Pancreas (tissue), 10 donors: ENCODE measurements at regions not wholly inside any gene's neighbourhood (a gene's known extent, or its start where the extent isn't known, plus 50 kb on each side); places are given as distances from the start of the nearest gene placed in this dataset.

Experiments
- ATAC-seq, 4 donors: fragments of 200-7000 bp; cut with Tn5 transposase; one replicate each; pipeline versions ENCODE4 v1.8.0 to v1.9.1; 2020; ENCODE audit warnings: mild to moderate bottlenecking in 4 of 4, moderate library complexity in 4 of 4
- DNase-seq, 6 donors: peaks; one replicate each; pipeline ENCODE4 v3.0.0-alpha.2; 2020
- FAIRE-seq: peaks from 2 replicates; lab custom pipeline; 2012; peaks lifted over from hg19 to GRCh38; lab: Jason Lieb, UNC
- H3K27ac ChIP-seq, 4 donors: fragments of 200-600 bp; sonication (generic); 1 replicate in 3 of 4; 2 replicates in 1 of 4; pipeline versions ENCODE4 v1.5.0 to v1.8.0; 2020
- H3K27me3 ChIP-seq, 4 donors: fragments of 200-600 bp; one replicate each; pipeline ENCODE4 v1.8.0; 2021
- H3K36me3 ChIP-seq, 3 donors: fragments of 200-600 bp; sonication (generic) in 1 of 3; one replicate each; pipeline versions ENCODE4 v1.5.0 to v1.8.0; 2020 to 2021
- H3K4me1 ChIP-seq, 3 donors: fragments of 200-600 bp; one replicate each; pipeline ENCODE4 v1.8.0; 2021
- H3K4me3 ChIP-seq, 4 donors: fragments of 200-600 bp; sonication (generic) in 2 of 4; one replicate each; pipeline versions ENCODE4 v1.5.0 to v1.8.0; 2020 to 2021
- H3K9me3 ChIP-seq, 4 donors: fragments of 200-600 bp; one replicate each; pipeline ENCODE4 v1.8.0; 2021
- CTCF ChIP-seq, 4 donors: fragments of 200-600 bp; sonication (generic) in 3 of 4; IDR thresholded peaks; one replicate each; pipeline versions ENCODE4 v1.5.0 to v1.8.0; 2021; ENCODE audit warnings: antibody characterized with exemption in 4 of 4
- WGBS, 2 donors: extraction: QIAGEN DNeasy Blood & Tissue Kit; methylation state at CpG; one replicate each; pipeline ENCODE4 v1.1.7; 2013; 5-methylcytosine and 5-hydroxymethylcytosine counted together
- intact Hi-C, 3 donors: fragments of 100-400 bp; cut with DNase I; formaldehyde crosslinking; loops; one replicate each; pipeline versions ENCODE4 v1.11.1 to v1.14.2; 2022
- donor health status: healthy with polysubstance abuse.
- donor health status: DM: no; HTN: no; CAD: no; lungs with moderate emphysema.
- donor health status: DM: no; HTN: no; CAD: no.
- donor health status: control.
- donor health status: control.
- donor health status: Bipolar disorder and iron deficiency.
- donor health status: DM: yes; HTN: yes; CAD: no.
- donor health status: DM: no; HTN: no; CAD: no.
- donor health status: DM: no; HTN: no; CAD: no.
- donor health status: DM: yes; HTN: yes; CAD: no.

GRCh38 chr3:80099559-80100066, 331.8 kb upstream of the ROBO1 start:
- intact Hi-C loops: no loop called here

GRCh38 chr3:80097674-80098073, 329.9 kb upstream of the ROBO1 start:
- no peak overlapping the region for H3K4me3 ChIP-seq
- intact Hi-C loops: no loop called here
- DNase-seq: no peak
- no peak for TF ChIP-seq CTCF (IDR thresholded peaks at IDR 0.05)
- no peaks in the 10 kb centered on the region for H3K36me3 ChIP-seq
- no peaks in the 10 kb centered on the region for H3K27me3 ChIP-seq
- WGBS, 2 donors: 40 to 59% methylated on average over 2 of the region's 2 CpGs
- H3K27ac ChIP-seq: no peak overlapping the region
- no peaks in the 10 kb centered on the region for H3K9me3 ChIP-seq
- H3K4me1 ChIP-seq: no peaks in the 10 kb centered on the region
- ATAC-seq: no peak
- no peak for FAIRE-seq

More at GRCh38 chr3:80099559-80100066, 331.8 kb upstream of the ROBO1 start:
- no peaks in the 10 kb centered on the region for H3K36me3 ChIP-seq
- no peak for DNase-seq
- no peaks in the 10 kb centered on the region for H3K9me3 ChIP-seq
- no peak for FAIRE-seq
- no peaks in the 10 kb centered on the region for H3K27me3 ChIP-seq
- no peaks in the 10 kb centered on the region for H3K4me1 ChIP-seq
- no peak overlapping the region for H3K4me3 ChIP-seq
- ATAC-seq: no peak
- 57 to 76% methylated on average over 1 of the region's 1 CpG for WGBS, 2 donors
- no peak overlapping the region for H3K27ac ChIP-seq
- TF ChIP-seq CTCF (IDR thresholded peaks at IDR 0.05): no peak

GRCh38 chr3:80096909-80097308, 329.1 kb upstream of the ROBO1 start:
- 45 to 66% methylated on average over 2 of the region's 2 CpGs for WGBS, 2 donors
- DNase-seq (no peak), FAIRE-seq (no peak), ATAC-seq (no peak)
- Histone ChIP-seq H3K4me3 (no peak overlapping the region), H3K4me1 (no peaks in the 10 kb centered on the region), H3K36me3 (no peaks in the 10 kb centered on the region), H3K27me3 (no peaks in the 10 kb centered on the region), H3K27ac (no peak overlapping the region), H3K9me3 (no peaks in the 10 kb centered on the region)
- no peak for TF ChIP-seq CTCF (IDR thresholded peaks at IDR 0.05)
- intact Hi-C loops: no loop called here

GRCh38 chr3:80094589-80094988, 326.8 kb upstream of the ROBO1 start:
- no peak for TF ChIP-seq CTCF (IDR thresholded peaks at IDR 0.05)
- Histone ChIP-seq H3K27me3 (no peaks in the 10 kb centered on the region), H3K36me3 (no peaks in the 10 kb centered on the region), H3K4me3 (no peak overlapping the region), H3K27ac (no peak overlapping the region), H3K4me1 (no peaks in the 10 kb centered on the region), H3K9me3 (no peaks in the 10 kb centered on the region)
- 60 to 65% methylated on average over 1 of the region's 1 CpG for WGBS, 2 donors
- FAIRE-seq: no peak
- no peak for DNase-seq
- ATAC-seq: no peak
- intact Hi-C loops: no loop called here

- no peak for DNase-seq
- intact Hi-C loops: no loop called here
- H3K4me1 ChIP-seq: no peaks in the 10 kb centered on the region
- FAIRE-seq: no peak
- TF ChIP-seq CTCF (IDR thresholded peaks at IDR 0.05): no peak
- WGBS, 2 donors: 40 to 46% methylated on average over 1 of the region's 1 CpG
- no peaks in the 10 kb centered on the region for H3K36me3 ChIP-seq
- no peak overlapping the region for H3K27ac ChIP-seq
- no peaks in the 10 kb centered on the region for H3K9me3 ChIP-seq
- no peak overlapping the region for H3K4me3 ChIP-seq
- no peak for ATAC-seq
- H3K27me3 ChIP-seq: no peaks in the 10 kb centered on the region
Observed at GRCh38 chr3:80087767-80088166, 320.0 kb upstream of the ROBO1 start.
